ENCODE measurements at regions not wholly inside any gene's neighbourhood (a gene's known extent, or its start where the extent isn't known, plus 50 kb on each side); places are given as distances from the start of the nearest gene placed in this dataset.

- peak; percentile 40 for DNase-seq (ENCODE audit: low read depth)
These were observed 66.2 kb upstream of the DLX2 start for GRCh38 chr2:172168917-172169346.

DNA sequence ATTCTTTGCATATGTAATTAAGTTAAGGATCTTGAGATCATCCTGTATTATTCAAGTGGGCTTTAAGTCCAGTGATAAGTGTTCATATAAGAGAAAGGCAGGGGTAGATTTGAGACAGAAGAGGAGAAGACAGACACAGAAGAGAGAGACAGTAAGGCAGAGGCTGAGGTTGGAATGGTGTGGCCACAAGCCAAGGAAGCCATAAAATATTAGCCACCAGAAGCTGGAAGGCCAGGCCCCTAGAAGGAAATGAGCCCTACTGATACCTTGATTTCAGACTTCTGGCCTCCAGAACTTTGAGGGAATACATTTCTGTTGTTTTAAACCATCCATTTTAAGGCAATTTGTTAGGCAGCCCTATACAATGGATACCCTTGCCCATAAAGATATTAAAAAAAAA lies 66.9 kb upstream of the DLX2 start:
- no peak overlapping the region for H3K4me3 ChIP-seq (ENCODE audit: low read depth, low read length)
- no peak for DNase-seq (ENCODE audit: low read depth)
- in situ Hi-C loops (cut with HindIII; ENCODE audit: low sequenced_read_pairs) = loop anchor here (5.0 kb wide), 1 partner anchor 303 kb away; no protein-coding TSS in a partner anchor
- no peak for TF ChIP-seq CTCF (IDR thresholded peaks at IDR 0.05; ENCODE audit: low read depth, low read length, missing control alignments)

More at GRCh38 chr2:172168917-172169346, 66.2 kb upstream of the DLX2 start:
- TF ChIP-seq CTCF (IDR thresholded peaks at IDR 0.05; ENCODE audit: low read depth, low read length, missing control alignments) = no peak
- in situ Hi-C loops (cut with HindIII; ENCODE audit: low sequenced_read_pairs) = no loop called here
- H3K4me3 ChIP-seq (ENCODE audit: low read depth, low read length) = no peak overlapping the region

DNA sequence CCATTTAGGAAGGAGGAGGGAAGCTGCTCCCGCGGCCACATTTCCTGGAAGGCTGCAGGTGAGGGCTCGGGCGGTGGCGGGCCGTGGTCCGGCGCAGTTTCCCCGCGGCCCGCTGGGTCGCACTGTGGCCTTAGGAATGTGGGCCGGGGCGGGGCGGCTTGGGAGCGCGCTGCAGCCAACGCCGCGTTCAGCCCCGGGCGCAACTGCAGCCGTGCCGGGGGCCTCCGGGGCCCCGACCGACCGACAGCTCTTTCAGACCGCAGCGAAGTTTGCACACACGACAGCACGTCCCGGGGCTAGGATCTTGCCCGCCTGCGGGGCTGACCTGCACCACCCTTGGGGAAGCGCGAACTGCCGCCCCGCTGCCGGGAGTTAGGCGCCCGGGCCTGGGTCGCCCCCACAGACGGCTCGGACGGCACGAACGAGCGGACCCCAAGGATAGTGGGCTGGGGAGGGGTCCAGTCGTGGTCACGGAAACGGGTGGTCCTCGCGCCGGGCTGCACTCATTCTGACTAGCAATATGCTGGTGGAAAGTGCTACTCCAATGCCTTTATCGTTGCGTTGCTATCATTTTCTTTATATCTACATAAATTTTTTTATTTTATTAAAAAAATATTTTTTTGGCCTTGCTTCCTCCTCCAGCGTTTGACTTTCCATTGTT lies 69.9 kb upstream of the DLX2 start:
- H3K4me3 ChIP-seq (ENCODE audit: low read depth, low read length) = peak overlapping the region; percentile 56
- no peak for DNase-seq (ENCODE audit: low read depth)
- in situ Hi-C loops (cut with HindIII; ENCODE audit: low sequenced_read_pairs) = loop anchor here (5.0 kb wide), 1 partner anchor 300 kb away; no protein-coding TSS in a partner anchor
- TF ChIP-seq CTCF (IDR thresholded peaks at IDR 0.05; ENCODE audit: low read depth, low read length, missing control alignments) = peak; percentile 83

GRCh38 chr2:172173174-172173706 lies 70.5 kb upstream of the DLX2 start:
- H3K4me3 ChIP-seq (ENCODE audit: low read depth, low read length) = peak overlapping the region; percentile 56
- TF ChIP-seq CTCF (IDR thresholded peaks at IDR 0.05; ENCODE audit: low read depth, low read length, missing control alignments) = no peak
- in situ Hi-C loops (cut with HindIII; ENCODE audit: low sequenced_read_pairs) = loop anchor here (5.0 kb wide), 1 partner anchor 299 kb away; no protein-coding TSS in a partner anchor
- no peak for DNase-seq (ENCODE audit: low read depth)

GRCh38 chr2:172177581-172177980 lies 74.9 kb upstream of the DLX2 start:
- TF ChIP-seq CTCF (IDR thresholded peaks at IDR 0.05; ENCODE audit: low read depth, low read length, missing control alignments) = no peak
- no peak overlapping the region for H3K4me3 ChIP-seq (ENCODE audit: low read depth, low read length)
- in situ Hi-C loops (cut with HindIII; ENCODE audit: low sequenced_read_pairs) = no loop called here
- DNase-seq (ENCODE audit: low read depth) = no peak

DNA sequence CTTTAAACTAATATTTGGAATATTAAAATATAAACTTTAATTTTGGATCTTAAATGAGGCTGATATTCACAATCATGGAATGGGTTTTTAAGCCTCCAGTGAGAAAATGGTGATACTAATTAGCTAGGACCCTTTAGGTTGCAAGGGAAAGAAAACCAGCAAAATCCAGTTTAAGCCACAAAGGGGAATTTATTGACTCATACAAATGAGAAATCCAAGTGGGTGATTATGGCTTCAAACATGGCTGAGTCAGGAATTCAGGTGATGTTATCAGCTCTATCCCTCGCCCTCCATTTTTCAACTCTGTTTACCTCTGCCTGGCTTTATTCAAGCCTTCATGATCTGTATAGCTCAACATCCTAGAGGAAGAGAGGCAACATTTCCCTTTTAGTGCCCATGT lies 75.3 kb upstream of the DLX2 start:
- TF ChIP-seq CTCF (IDR thresholded peaks at IDR 0.05; ENCODE audit: low read depth, low read length, missing control alignments) = no peak
- DNase-seq (ENCODE audit: low read depth) = no peak
- in situ Hi-C loops (cut with HindIII; ENCODE audit: low sequenced_read_pairs) = no loop called here
- no peak overlapping the region for H3K4me3 ChIP-seq (ENCODE audit: low read depth, low read length)

All from astrocyte of the cerebellum (primary cell).